ENCODE measurements at regions not wholly inside any gene's neighbourhood (a gene's known extent, or its start where the extent isn't known, plus 50 kb on each side); places are given as distances from the start of the nearest gene placed in this dataset.

DNA sequence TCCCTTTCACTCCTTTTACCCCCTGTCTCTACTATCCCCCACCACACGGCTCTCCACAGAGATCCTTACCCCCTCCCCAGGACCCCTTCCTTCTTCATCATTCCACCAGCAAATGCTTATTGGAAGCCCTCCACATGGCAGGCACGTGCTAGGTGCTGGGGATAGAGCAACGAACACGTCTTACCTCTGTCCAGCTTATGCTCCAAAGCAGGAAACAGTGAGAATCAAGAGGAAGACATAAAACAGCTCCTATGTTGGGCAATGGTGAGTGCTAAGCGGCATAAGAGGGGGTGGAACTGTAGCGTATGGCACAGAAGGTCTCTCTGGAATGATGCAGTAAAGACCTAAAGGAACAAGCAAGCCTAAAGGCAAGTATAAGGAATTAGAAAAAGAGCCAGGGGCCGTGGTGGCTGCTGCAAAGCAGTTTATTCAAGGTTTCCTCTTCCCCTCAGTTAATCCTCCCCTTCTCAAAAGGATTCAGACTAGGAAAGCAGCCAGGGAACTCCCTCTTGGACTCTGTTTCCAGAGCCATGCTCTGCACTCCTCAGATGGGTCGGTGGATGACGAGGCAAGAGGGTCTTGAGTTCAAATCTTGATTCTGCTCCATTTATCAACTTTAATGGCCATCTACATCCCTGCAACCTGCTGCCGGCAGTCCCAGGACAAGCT, 289.4 kb downstream of the FOXO1 start:
- H3K9me3 ChIP-seq (replicated peaks; ENCODE audit: control insufficient read depth, insufficient read depth, low read length): peaks cover 2% of the 10 kb centered on the region; the same call in 1 of the 3 replicates
- no peak overlapping the region for H3K4me2 ChIP-seq (ENCODE audit: control insufficient read depth, insufficient read depth)
- ChIA-PET SMC1A (ENCODE audit: uncharacterized antibody, unreplicated experiment) (interaction anchor here (0.6 kb wide), 1 partner anchor 10 kb away, joined by 3 read pairs; no protein-coding TSS in a partner anchor), POLR2A (no interaction called here), RAD21 (ENCODE audit: unreplicated experiment) (no interaction called here), CTCF (interaction anchor here (0.6 to 0.8 kb wide), 2 partner anchors 51 to 126 kb away, joined by 3 read pairs; no protein-coding TSS in a partner anchor)
- no peak overlapping the region for H3K27ac ChIP-seq (ENCODE audit: control insufficient read depth, insufficient read depth)
- ATAC-seq: no peak; the same call in 2 of the 3 replicates
- FAIRE-seq: no peak
- H3K9ac ChIP-seq (ENCODE audit: control insufficient read depth, insufficient read depth, low read length): no peak overlapping the region
- no peaks in the 10 kb centered on the region for H3K36me3 ChIP-seq (ENCODE audit: control insufficient read depth in 2 of 2, insufficient read depth in 2 of 2, low read length in 1 of 2)
- DNase-seq (ENCODE audit: low read depth, low spot score): no peak
- H2AFZ ChIP-seq (ENCODE audit: control insufficient read depth, low read depth, low read length): no peak overlapping the region
- TF ChIP-seq EZH2 (IDR thresholded peaks at IDR 0.05; ENCODE audit: borderline replicate concordance, control insufficient read depth, low read depth, low read length): no peak
- TF ChIP-seq ZZZ3 (IDR thresholded peaks at IDR 0.05; ENCODE audit: control insufficient read depth, insufficient read length, low read depth): no peak
- TF ChIP-seq, protein P1, sequence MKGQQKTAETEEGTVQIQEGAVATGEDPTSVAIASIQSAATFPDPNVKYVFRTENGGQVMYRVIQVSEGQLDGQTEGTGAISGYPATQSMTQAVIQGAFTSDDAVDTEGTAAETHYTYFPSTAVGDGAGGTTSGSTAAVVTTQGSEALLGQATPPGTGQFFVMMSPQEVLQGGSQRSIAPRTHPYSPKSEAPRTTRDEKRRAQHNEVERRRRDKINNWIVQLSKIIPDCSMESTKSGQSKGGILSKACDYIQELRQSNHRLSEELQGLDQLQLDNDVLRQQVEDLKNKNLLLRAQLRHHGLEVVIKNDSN (IDR thresholded peaks at IDR 0.05; ENCODE audit: borderline replicate concordance, extremely low read length, insufficient read depth, low read depth, low read length): no peak
- no peak for TF ChIP-seq JUND (IDR thresholded peaks at IDR 0.05; ENCODE audit: low read depth, low read length)
- no peaks in the 10 kb centered on the region for H4K20me1 ChIP-seq (ENCODE audit: control insufficient read depth, insufficient read depth)
- in situ Hi-C loops (cut with MboI): no loop called here
- intact Hi-C loops (cut with micrococcal nuclease; ENCODE audit: unreplicated experiment): no loop called here
- no peaks in the 10 kb centered on the region for H3K79me2 ChIP-seq (ENCODE audit: control insufficient read depth, insufficient read depth, low read length)
- no peaks in the 10 kb centered on the region for H3K27me3 ChIP-seq (replicated peaks in 1 of 2; ENCODE audit: control insufficient read depth in 2 of 2, insufficient read depth in 2 of 2, low read length in 1 of 2)
- H3K4me3 ChIP-seq: no peak overlapping the region
- 46% methylated on average over 10 of the region's 10 CpGs for WGBS (ENCODE audit: insufficient coverage, insufficient replicate concordance, low lambda C conversion rate, missing lambda C conversion rate)
- H3K4me1 ChIP-seq (ENCODE audit: control insufficient read depth, insufficient read depth, low read length): no peaks in the 10 kb centered on the region
- BruUV-seq (replicated peaks): no TSS peak

DNA sequence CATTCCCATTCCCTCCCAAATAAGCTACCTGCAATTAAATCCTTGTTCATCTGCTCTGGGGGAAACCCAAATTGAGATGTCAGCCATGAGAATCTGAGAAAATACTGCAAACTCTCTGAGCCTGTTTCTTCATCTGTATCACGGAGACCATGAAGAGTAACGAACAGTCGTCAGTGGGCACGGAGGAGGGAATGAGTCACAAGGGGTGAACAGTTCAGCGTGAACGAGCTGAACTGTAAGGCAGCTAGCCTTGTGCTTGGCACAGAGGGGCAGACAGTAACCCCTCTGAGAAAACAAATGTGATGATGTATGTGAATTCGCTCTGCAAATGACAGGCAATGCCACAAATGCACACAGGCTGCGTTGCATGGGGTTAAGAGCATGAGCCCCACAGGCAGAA, 288.7 kb downstream of the FOXO1 start:
- ChIA-PET CTCF (interaction anchor here (0.8 kb wide), 1 partner anchor 126 kb away, joined by 3 read pairs; no protein-coding TSS in a partner anchor), POLR2A (no interaction called here), SMC1A (ENCODE audit: uncharacterized antibody, unreplicated experiment) (interaction anchor here (0.8 kb wide), 1 partner anchor 9 kb away, joined by 3 read pairs; no protein-coding TSS in a partner anchor), RAD21 (ENCODE audit: unreplicated experiment) (no interaction called here)
- BruUV-seq (replicated peaks): no TSS peak
- Histone ChIP-seq H3K9ac (ENCODE audit: control insufficient read depth, insufficient read depth, low read length) (no peak overlapping the region), H3K9me3 (replicated peaks; ENCODE audit: control insufficient read depth, insufficient read depth, low read length) (peaks cover 2% of the 10 kb centered on the region; the same call in 1 of the 3 replicates), H3K27ac (ENCODE audit: control insufficient read depth, insufficient read depth) (no peak overlapping the region), H2AFZ (ENCODE audit: control insufficient read depth, low read depth, low read length) (no peak overlapping the region), H3K27me3 (replicated peaks in 1 of 2; ENCODE audit: control insufficient read depth in 2 of 2, insufficient read depth in 2 of 2, low read length in 1 of 2) (no peaks in the 10 kb centered on the region), H3K36me3 (ENCODE audit: control insufficient read depth in 2 of 2, insufficient read depth in 2 of 2, low read length in 1 of 2) (no peaks in the 10 kb centered on the region), H3K4me1 (ENCODE audit: control insufficient read depth, insufficient read depth, low read length) (no peaks in the 10 kb centered on the region), H3K79me2 (ENCODE audit: control insufficient read depth, insufficient read depth, low read length) (no peaks in the 10 kb centered on the region), H3K4me3 (no peak overlapping the region), H3K4me2 (ENCODE audit: control insufficient read depth, insufficient read depth) (no peak overlapping the region), H4K20me1 (ENCODE audit: control insufficient read depth, insufficient read depth) (no peaks in the 10 kb centered on the region)
- in situ Hi-C loops (cut with MboI): no loop called here
- no peak for FAIRE-seq
- TF ChIP-seq HDAC2 (IDR thresholded peaks at IDR 0.05) (no peak), HCFC1 (IDR thresholded peaks at IDR 0.05; ENCODE audit: low read length) (no peak)
- 3% methylated on average over 8 of the region's 8 CpGs for whole genome bisulfite sequencing (ENCODE audit: insufficient coverage, insufficient replicate concordance, low lambda C conversion rate, missing lambda C conversion rate)
- intact Hi-C loops (cut with micrococcal nuclease; ENCODE audit: unreplicated experiment): no loop called here
- DNase-seq (ENCODE audit: low read depth, low spot score): no peak
- peak; percentile 52 for ATAC-seq
